Activated T-cell treated with anti-CD3 and anti-CD28 coated beads for 1 hour (primary cell): ENCODE measurements at regions not wholly inside any gene's neighbourhood (a gene's known extent, or its start where the extent isn't known, plus 50 kb on each side); places are given as distances from the start of the nearest gene placed in this dataset.
"Not testable (repeated sequence)": the region's sequence is repeated elsewhere in the genome, so short reads cannot be mapped to it uniquely, and the experiment has no call there.

Experiments used
- DNase-seq: peaks from one replicate; pipeline ENCODE4 v3.0.0-alpha.2; 2020; ENCODE audit warnings: low read depth

DNA sequence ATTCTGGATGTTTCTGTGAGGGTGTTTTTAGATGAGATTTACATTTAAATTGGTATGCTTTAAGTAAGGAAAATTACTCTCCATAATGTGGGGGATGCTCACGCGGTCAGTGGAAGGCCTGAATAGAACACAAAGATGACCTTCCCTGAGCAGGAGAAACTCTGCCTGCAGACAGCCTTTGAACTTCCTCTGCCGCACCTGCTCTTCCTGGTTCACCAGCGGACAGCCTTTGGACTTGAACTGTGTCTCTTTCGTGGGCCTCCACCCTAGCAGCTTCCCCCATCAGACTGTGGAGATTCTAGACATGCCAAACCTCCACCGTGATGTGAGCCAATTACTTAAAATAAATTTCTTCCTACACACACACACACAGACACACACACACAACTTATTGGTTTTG is 210.7 kb downstream of the EFCAB11 start:
- DNase-seq: no peak

DNA sequence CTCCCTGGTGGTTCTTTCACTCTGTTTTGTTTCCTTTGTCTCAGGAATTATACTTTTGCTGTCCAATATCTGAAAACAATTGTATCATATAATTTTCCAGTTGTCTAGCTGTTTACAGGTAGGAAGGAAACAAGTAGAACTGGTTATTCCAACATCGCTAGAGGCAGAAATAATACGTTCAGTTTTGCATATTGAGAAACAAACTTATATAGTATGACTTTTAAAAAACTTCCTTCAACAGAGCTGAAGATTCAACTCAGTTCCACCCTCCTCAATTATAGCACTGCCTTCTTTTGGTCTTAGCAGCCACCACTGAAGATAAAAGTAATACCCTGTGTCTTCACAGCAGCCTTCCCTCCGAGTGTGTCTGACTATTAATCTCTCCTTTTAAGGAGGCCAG is 214.3 kb downstream of the EFCAB11 start:
- no peak for DNase-seq

DNA sequence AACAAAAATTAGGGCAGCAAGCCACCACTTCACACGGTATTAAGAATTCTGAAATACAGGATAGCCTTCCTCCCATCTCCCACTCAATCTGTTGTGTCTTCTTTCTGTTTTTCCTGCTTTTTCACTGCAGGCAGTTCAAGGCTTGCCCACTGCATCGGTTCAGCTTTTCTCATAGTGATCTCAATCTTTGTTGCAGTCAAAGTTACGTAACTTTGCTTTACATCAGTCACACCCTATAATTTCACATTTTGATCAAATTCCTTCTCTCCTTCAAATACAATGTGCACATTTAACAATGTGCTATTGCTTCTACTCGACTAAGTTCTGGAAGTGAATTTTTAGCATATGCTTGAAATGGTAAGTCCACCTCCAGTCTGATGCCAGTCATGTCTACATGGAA is 217.6 kb downstream of the EFCAB11 start:
- no peak for DNase-seq

DNA sequence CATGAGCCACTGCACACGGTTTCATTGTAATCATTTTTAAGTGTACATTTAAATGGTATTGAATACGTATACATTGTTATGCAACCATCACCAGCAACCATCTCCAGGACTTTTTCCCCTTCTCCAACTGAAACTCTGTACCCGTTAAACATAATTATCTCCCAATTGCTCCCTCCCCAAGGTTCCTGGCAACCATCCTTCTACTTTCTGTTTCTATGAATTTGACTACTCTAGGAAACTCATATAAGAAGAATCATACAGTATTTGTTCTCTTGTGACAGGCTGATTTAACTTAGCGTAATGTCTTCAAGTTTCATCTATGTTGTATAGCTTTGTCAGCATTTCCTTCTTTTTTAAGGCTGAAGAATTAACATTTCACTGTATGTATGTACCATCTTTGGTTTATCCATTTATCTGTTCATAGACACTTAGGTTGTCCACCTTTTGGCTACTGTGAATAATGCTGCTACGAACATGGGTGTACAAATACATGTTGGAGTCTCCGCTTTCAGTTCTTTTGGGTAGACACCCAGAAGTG is 223.1 kb downstream of the EFCAB11 start:
- DNase-seq: no peak

DNA sequence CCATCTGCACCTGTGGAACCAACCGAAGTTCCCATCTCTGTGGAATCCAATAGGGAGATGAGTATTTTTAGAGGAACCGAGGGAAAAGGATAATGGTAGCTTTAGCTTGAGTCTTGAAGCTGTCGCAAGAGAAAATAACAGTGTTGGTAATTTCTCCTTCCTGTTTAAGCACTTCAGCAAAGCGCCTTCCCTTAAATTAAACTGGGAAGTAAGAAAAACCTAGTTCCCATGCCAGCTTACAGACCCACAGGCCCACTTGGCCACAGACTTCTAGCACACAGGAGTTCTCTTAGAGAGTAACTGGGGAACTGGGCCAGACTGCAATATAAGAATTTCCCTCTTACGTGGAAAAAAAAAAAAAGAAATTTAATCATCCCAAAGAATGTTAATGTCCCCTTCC is 223.8 kb downstream of the EFCAB11 start:
- DNase-seq: no peak

DNA sequence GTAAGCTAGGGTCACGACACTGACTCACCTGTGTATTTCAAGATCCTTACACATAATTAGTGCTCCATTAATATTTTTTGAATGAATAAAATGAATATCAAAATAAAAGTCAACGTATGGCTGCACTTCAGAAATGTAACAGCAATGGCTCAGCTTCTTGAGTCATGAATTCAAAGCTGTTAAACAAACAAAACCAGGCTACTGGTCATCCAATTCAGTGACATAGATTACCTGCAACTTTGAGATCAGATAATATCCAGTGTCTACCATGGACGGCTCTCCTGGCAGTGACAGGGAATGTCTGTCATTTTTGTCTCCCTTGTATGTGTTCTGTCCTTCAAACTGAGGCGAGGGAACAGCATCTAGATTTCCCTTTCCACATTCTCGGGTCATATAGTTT is 225.6 kb downstream of the EFCAB11 start:
- no peak for DNase-seq

DNA sequence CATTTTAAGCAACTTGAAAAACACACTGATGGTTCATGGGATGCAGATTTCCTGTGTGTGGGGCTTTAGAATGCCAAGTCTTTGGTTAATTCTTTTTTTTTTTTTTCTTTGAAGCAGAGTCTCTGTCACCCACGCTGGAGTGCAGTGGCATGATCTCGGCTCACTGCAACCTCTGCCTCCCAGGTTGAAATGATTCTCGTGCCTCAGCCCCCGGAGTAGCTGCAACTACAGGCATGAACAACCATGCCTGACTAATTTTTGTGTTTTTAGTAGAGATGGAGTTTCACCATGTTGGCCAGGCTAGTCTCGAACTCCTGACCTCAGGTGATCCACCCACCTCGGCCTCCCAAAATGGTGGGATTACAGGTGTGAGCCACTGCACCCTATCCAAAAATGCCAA is 228.3 kb downstream of the EFCAB11 start:
- not testable (repeated sequence) for DNase-seq

DNA sequence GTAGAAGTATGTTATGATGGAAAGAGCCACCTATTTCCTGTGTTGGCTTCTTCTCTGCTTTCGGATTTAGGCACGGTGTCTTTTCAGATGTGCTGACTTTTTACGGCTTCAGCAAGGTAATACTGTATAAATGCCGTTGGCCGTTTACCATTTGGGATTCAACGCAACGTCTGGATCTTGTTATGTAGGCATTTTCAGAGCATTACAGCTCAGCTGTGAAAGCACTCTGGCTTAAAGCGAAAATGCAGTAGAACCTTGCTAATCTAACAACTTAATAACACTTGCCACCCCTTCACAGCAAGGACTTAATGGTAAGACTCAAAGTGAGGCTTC is 229.9 kb downstream of the EFCAB11 start:
- no peak for DNase-seq

DNA sequence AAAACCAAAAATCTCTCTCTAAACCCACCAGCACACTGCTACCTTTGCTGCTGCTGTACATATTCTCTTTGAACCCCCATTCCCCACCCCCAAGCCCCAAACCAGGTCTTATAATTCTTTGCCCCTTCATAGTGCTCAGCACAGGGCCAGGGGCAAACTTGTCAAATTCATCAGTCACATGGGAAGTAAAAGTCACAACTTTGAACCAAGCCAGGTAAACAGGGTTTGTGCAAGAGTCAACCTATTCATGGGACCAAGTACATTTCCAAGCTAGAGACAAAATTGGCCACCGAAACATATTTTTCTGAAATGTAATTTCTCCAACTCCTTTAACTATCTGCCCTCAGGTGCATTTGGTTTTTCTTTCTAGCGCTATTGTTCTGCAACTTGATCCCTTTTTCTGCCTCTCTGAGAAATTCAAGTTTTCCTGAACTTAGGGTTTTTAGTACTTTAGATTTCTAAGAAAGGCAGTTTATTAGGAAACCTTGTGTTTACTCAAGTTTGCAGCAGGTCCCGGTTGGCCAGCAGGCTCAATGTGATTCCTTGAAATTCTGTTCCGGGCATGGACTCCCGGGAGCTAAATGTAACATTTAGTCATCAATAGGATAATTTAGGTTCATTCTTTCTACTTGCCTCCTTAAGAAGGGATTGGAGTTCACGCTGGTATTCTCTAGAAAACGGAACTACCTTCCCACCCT is 230.5 kb downstream of the EFCAB11 start:
- no peak for DNase-seq

DNA sequence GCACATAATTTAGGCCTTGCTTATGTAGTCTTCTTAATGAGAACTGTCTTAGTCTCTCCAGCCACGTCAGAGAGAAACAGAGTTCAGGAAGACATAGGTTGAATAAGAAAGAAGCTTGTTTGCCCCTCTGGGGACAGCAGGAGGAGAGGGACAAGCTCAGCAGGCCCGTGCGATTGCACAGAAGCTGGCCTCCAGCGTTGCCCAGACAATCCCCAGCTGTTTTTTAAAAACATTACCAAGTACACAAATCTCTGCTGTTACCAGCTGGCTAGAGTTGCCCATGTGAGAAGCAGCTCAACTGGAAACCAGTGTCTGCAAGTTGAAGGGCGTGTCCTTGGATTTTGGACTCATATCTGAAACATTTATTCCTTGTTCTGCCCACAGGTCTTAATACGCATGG is 232.6 kb downstream of the EFCAB11 start:
- DNase-seq: no peak

DNA sequence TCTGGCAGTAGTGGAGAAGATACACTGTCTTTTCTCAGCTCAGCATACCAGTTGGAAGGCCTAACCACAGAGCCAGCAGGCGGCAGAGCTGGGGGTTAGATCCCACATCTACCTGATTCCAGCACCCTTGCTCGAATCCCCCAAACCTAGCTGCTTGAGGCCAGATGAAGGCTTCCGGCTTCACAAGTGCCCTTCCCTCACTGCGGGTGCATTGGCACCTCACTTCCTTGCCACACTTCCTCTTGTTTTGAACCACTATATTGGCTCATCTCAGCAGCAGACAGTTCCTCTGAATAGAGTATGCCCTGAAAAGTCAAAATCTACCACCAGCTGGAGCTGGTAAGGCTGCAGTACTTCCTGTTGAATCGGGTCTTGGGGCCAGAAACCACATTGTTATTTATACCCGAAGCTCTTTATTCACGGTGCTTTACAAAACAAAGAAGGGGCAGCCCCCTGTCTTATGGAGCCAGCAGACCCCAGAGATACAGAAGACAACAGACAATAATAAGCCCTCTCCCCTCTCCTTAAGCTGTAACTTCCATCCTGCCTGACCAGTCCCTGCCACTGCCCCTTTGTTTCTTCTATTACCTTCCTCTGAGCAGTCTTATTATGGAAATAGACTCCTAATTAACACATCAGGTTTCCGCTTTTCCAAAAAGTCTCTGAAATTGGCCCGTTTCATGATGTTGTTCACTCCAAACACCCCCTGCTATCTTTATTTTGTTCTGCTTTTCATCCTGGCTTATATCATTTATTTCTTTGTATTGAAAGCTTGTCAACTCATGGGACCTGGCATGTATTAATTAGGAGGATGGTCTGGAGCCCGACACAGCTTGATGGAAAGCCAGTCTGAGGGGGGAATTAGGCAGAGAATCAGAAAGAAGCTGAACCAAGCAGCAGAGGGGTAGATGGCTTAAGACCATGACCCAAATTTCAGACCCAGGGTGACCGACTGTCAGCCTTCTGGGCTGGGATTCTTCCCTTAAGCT is 233.5 kb downstream of the EFCAB11 start:
- DNase-seq: peak; percentile 45

DNA sequence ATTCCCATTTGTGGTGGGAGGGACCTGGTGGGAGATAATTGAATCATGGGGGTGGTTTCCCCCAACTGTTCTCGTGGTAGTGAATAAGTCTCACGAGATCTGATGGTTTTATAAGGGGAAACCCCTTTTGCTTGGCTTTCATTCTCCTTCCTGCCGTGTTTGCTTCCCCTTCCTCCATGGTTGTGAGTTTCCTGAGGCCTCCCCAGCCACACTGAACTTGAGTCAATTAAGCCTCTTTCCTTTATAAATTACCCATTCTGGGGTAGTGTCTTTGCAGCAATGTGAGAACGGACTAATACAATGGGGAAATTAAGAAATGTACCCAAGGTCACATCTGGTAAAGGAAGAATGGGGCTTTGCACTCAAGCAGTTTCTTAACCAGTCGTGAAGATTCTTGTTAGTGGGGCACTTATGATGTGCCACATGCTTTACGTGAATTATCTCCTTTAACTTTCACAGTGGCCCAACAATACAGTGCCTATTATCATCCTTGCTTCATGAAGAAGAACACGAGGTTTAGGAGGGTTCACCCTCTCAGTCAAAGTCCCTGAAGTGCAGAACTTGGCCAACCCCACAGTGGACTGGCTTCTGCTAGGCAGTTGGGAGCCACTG is 234.3 kb downstream of the EFCAB11 start:
- DNase-seq: no peak

DNA sequence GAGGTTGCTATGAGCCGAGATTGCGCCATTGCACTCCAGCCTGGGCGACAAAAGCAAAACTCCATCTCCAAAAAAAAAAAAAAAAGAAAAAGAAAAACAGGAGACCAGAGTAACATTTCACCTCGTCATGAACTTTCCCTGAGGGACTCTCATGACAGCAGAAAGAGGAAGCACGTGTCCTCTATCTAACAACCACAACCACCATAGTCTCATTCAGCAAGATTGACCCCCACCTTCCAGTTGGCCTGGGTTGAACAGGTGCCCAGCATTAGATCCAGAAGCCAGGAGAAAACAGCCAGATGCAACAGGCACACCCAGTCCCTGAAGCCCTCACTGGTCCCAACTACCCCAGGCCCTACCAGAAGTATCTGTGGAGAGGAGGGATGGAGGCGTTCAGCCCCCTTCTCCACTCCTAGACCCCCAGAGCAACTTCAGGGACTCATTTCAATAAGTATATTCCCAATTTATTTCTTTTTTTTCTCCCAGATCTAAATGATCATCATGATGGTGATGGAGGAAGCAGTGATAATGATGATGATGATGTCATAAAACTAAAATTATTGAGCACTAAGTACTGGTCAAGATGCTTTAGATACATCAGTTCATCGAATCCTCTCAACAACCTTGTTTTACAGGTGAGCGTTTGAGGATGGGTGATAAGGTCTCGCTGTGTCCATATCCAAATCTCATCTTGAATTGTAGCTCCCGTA is 235.0 kb downstream of the EFCAB11 start:
- DNase-seq: no peak

DNA sequence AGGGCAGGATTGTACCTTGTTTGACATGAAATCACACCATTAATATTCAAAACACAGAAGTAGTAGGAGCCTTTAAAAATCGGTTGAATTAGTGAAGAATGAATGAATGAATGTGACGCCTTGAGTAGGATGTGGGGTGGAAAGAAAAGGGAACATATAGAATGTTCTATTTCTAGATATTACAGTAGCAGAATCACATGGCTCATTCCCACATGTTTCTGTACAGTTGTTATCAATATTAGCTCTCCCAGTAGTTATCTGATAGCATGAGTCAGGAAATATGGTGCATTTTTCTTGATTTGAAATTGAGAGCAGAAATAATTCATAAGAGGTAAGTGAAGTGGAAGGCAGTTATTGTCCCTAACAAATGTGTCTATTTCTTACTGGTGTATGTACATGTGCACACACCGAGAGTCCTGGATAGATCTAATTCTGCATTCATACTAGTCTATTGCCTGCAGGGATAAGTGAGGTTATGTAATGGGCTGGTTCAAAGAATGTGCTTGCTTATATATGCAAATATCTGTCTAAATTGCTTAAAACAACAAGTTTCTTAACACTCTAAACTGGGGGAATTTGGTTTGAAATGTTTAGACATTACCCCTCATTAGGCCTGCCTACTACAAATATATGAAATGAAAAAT is 245.4 kb downstream of the EFCAB11 start:
- no peak for DNase-seq

DNA sequence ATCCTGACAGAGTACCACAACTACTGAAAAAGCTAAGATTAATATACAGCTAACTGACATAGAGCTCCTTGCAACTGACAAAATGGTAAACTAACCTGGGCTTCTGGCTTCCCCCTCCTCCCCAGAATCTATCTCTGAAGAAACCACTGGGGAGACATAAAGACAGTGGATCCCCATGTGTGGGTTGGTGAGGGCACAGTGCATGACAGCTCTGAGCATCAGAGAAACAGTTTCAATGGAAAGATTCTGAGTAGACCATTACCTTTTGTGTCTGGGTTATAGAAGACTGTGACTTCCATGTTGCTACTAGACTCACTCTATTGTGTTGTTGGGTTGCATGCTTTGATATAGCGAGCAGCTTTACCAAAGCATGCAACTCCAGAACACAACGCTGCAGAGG is 247.4 kb downstream of the EFCAB11 start:
- no peak for DNase-seq

DNA sequence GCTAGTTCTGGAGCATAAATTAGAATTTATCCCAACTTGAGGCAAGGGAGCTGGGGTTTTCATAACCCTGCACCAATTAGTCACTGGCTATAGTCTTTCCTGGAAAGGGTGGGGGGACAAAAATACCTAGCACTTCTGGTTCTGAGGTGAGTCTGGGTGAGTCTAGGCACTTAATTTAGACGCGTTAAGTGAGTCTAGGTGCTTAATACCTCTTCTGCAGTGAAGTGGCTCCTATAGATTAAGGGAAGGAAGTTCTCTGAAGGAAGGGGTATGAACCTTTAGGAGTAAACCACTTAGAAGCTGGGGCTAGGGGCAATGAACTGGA is 251.7 kb downstream of the EFCAB11 start:
- no peak for DNase-seq

DNA sequence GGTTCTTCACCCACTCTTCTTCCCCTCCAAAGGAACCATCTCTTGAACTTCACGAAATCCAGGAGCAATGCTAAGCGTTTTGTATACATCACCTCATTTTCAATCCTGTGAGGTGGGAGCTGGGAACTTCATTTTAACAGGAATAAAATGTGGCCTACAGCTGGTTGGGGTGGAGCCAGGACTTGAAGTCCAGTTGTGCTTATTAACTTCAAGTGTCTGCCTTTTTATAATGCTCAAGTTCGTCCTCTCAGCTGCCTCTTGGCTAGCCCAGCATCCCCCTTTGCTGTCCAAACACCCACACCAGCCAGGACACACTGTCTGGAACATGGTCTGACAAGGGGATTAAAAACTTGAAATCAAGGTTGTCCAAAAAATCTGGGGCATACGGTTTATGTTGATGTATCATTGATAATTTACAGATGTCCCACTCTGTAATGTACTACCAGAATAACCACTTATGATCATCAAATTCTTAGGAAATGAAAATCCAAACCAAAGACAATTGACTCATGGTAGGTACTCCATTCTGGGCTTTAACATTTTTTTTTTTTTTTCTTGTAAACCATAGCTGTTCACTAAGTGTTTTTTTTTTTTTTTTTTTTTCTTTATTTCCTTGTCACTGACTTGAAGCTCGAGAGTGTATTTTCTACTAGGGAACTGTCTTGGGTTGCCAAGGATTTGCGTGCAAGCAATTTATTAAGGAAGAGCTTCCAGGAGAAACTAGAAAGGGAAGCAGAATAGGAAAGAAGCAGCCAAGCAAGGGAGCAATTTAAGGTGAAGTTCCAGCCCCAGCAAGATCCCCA is 252.3 kb downstream of the EFCAB11 start:
- DNase-seq: no peak

DNA sequence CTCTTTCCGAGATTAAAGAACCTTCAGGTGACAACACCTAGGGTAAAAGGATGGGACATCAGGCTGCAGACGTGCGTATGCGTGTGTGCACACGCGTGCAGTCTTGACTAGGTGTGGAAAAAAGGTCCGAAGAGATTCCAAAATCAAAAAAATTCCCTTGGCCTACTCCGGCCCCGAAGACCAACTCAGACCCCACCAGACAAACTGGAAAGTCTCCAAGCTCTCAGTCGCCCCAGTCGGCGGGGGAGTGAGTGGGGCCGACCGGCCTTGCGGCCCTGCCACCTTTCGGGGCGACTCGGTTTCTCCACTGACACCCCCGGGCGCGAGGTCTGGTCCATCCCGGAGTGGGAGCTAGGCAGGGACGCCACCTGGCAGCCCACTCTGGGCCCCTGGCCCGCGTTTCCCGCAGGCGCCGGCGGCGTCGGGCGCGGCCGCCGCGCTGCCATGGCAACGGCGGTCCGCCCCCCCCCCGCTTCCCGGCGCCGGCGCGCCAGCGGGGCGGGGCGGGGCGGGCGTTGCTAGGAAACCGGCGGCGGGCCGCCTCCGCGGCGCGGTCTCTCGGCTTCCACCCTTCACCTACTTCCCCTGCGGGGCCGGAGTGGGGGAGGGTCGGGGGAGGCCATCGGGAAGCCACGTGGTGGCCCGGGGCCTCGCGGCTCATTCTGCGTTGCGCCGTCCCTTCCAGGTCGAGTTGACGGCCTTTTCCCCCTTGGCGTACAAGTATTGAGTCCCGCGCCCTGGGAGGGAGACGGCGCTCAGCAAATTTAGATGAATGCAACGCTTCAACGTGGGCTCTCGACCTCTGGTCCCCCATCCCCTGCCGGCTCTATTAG is 253.1 kb downstream of the EFCAB11 start:
- DNase-seq: peak; percentile 78

DNA sequence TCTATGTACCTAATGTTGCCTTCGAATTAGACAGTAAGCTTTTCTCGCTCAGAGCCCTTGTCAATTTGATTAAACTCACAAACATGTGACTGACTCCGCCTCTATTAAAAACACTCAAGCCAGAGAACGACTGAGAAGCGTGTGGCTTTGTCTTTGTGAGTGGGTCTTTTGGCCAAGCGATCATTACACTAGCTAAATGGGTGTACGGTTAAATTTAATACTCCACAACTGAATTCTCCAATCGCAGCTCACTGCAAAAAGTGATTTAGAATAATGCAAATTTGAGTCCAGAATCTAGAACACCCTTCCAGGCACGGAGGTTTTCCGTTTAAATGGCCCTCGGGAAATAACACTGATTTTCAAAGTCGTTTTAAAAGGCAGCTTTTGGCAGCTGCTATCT is 253.7 kb downstream of the EFCAB11 start:
- DNase-seq: no peak

DNA sequence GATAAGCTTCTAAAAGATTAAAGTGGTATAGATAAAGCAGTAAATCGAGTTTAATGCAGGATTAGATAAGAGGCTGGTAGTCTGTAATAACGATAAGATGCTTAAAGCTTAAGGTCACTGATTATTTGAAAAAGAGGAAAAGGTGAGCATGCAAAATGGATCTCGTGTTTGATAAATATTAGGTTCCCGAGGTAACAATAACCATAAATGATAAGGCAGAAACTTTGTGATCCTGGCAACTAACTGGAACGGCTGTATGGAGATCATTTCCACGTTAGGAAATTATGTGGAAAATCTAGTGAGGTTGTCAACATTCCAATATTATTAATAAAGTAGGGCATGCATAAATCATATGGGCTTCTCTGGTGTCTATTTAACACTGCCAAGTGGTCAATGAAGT is 255.5 kb downstream of the EFCAB11 start:
- DNase-seq: no peak
